H1 (cell line): ENCODE measurements at regions not wholly inside any gene's neighbourhood (a gene's known extent, or its start where the extent isn't known, plus 50 kb on each side); places are given as distances from the start of the nearest gene placed in this dataset.

ENCODE experiments used
- CTCF ChIA-PET: fragments of 300-600 bp; sonication (Branson Sonifier 250); formaldehyde crosslinking; loops from one replicate; lab custom pipeline; 2021; ENCODE audit not compliant: partially characterized antibody; lab: Charles Lee
- POLR2A ChIA-PET: fragments of 300-600 bp; sonication (Branson Sonifier 250); formaldehyde crosslinking; loops from one replicate; lab custom pipeline; 2021; ENCODE audit warnings: inconsistent platforms; ENCODE audit not compliant: partially characterized antibody; lab: Charles Lee
- DNase-seq, 2 experiments: peaks; one replicate each; pipeline versions ENCODE4 v3.0.0 to v3.0.0-alpha.2; 2010 to 2022; ENCODE audit warnings: low spot score in 2 of 2, low read depth in 1 of 2, mixed read lengths in 1 of 2
- FAIRE-seq: peaks from 2 replicates; lab custom pipeline; 2011; peaks lifted over from hg19 to GRCh38; lab: Jason Lieb, UNC
- H2AFZ ChIP-seq: 2 replicates; pipeline ENCODE4 v1.8.1; 2012; ENCODE audit warnings: low read length, inconsistent platforms
- H2AK5ac ChIP-seq: 2 replicates; pipeline ENCODE4 v1.6.1; 2013; ENCODE audit warnings: low read depth, low read length
- H2BK120ac ChIP-seq: replicated peaks from 2 replicates; pipeline ENCODE3; 2013; ENCODE audit warnings: low read depth, low read length, inconsistent platforms
- H2BK12ac ChIP-seq: 2 replicates; pipeline ENCODE4 v1.6.1; 2013; ENCODE audit warnings: low read depth, low read length
- H2BK15ac ChIP-seq: 2 replicates; pipeline ENCODE4 v1.6.1; 2013; ENCODE audit warnings: low read length
- H2BK20ac ChIP-seq: 2 replicates; pipeline ENCODE4 v1.6.1; 2013; ENCODE audit warnings: low read length
- H2BK5ac ChIP-seq: 2 replicates; pipeline ENCODE4 v1.6.1; 2013; ENCODE audit warnings: low read depth, low read length
- H3K14ac ChIP-seq: 2 replicates; pipeline ENCODE4 v1.6.1; 2013; ENCODE audit warnings: inconsistent platforms; ENCODE audit not compliant: insufficient read length
- H3K18ac ChIP-seq: 2 replicates; pipeline ENCODE4 v1.6.1; 2013; ENCODE audit warnings: low read length; ENCODE audit errors: extremely low read depth
- H3K23ac ChIP-seq: 2 replicates; pipeline ENCODE4 v1.6.1; 2013; ENCODE audit warnings: inconsistent platforms; ENCODE audit not compliant: insufficient read length
- H3K23me2 ChIP-seq: 2 replicates; pipeline ENCODE4 v1.6.1; 2013; ENCODE audit warnings: low read depth, low read length
- H3K27ac ChIP-seq: 2 replicates; pipeline ENCODE4 v1.6.1; 2011; ENCODE audit warnings: low read depth, low read length, inconsistent platforms
- H3K27me3 ChIP-seq, 4 experiments: replicated peaks in 1 of 4; 1 replicate in 1 of 4; 2 replicates in 3 of 4; pipeline versions ENCODE4 v1.6.1 to v1.8.1; 2011 to 2013; ENCODE audit warnings: low read length in 3 of 4, mild to moderate bottlenecking in 3 of 4, inconsistent platforms in 2 of 4, mixed read lengths in 2 of 4, moderate library complexity in 1 of 4; ENCODE audit not compliant: control insufficient read depth in 3 of 4, insufficient read depth in 3 of 4; ENCODE audit errors: extremely low read depth in 1 of 4
- H3K36me3 ChIP-seq, 4 experiments: 2 replicates each; pipeline versions ENCODE4 v1.6.1 to v1.8.1; 2011 to 2013; ENCODE audit warnings: mild to moderate bottlenecking in 4 of 4, low read length in 3 of 4, moderate library complexity in 2 of 4, control low read depth in 1 of 4, inconsistent platforms in 1 of 4; ENCODE audit not compliant: insufficient read depth in 4 of 4, control insufficient read depth in 2 of 4
- H3K4ac ChIP-seq: replicated peaks from 2 replicates; pipeline ENCODE3; 2013; ENCODE audit warnings: low read length, low read depth, mixed read lengths, inconsistent platforms; ENCODE audit not compliant: insufficient read length
- H3K4me1 ChIP-seq, 4 experiments: replicated peaks in 1 of 4; 1 replicate in 1 of 4; 2 replicates in 3 of 4; pipeline versions ENCODE4 v1.6.1 to v1.8.1; 2011 to 2013; ENCODE audit warnings: low read length in 3 of 4, inconsistent platforms in 2 of 4, mixed read lengths in 1 of 4; ENCODE audit not compliant: insufficient read depth in 4 of 4, control insufficient read depth in 3 of 4
- H3K4me2 ChIP-seq, 2 experiments: 2 replicates each; pipeline versions ENCODE4 v1.6.1 to v1.8.1; 2011 to 2013; ENCODE audit warnings: low read depth in 2 of 2, low read length in 2 of 2, control low read depth in 1 of 2, inconsistent platforms in 1 of 2, mild to moderate bottlenecking in 1 of 2; ENCODE audit not compliant: insufficient read depth in 1 of 2
- H3K4me3 ChIP-seq, 4 experiments: fragments of 200-600, 300-600 bp in 1 of 4; sonication (generic), shearing (Covaris generic), sonication (Bioruptor Twin) in 1 of 4; 2 replicates each; pipeline versions ENCODE4 v1.5.1 to v1.8.1; 2011 to 2016; ENCODE audit warnings: low read length in 4 of 4, low read depth in 3 of 4, control low read depth in 2 of 4, inconsistent platforms in 2 of 4, mild to moderate bottlenecking in 2 of 4, mixed read lengths in 1 of 4, moderate library complexity in 1 of 4; ENCODE audit not compliant: insufficient read depth in 2 of 4; ENCODE audit errors: extremely low read depth in 1 of 4
- H3K56ac ChIP-seq: replicated peaks from 2 replicates; pipeline ENCODE3; 2013; ENCODE audit warnings: low read depth, mild to moderate bottlenecking, mixed read lengths, low read length, inconsistent platforms; ENCODE audit not compliant: insufficient read length
- H3K79me1 ChIP-seq: 2 replicates; pipeline ENCODE4 v1.6.1; 2013; ENCODE audit warnings: low read depth, low read length, control low read depth
- H3K79me2 ChIP-seq, 2 experiments: 2 replicates each; pipeline versions ENCODE4 v1.6.1 to v1.8.1; 2012 to 2013; ENCODE audit warnings: low read length in 2 of 2, mild to moderate bottlenecking in 2 of 2, inconsistent platforms in 1 of 2; ENCODE audit not compliant: insufficient read depth in 2 of 2, control insufficient read depth in 1 of 2
- H3K9ac ChIP-seq, 4 experiments: replicated peaks in 1 of 4; 1 replicate in 1 of 4; 2 replicates in 3 of 4; pipeline versions ENCODE4 v1.6.1 to v1.8.1; 2011 to 2013; ENCODE audit warnings: low read depth in 3 of 4, low read length in 3 of 4, control low read depth in 2 of 4, mild to moderate bottlenecking in 2 of 4, moderate library complexity in 2 of 4, inconsistent platforms in 1 of 4; ENCODE audit errors: extremely low read depth in 1 of 4
- H3K9me3 ChIP-seq, 2 experiments: 2 replicates each; pipeline versions ENCODE4 v1.6.1 to v1.8.1; 2012 to 2013; ENCODE audit warnings: mild to moderate bottlenecking in 2 of 2, moderate library complexity in 2 of 2, control low read depth in 1 of 2, inconsistent platforms in 1 of 2, low read depth in 1 of 2, low read length in 1 of 2, mixed read lengths in 1 of 2; ENCODE audit not compliant: insufficient read depth in 2 of 2
- H4K20me1 ChIP-seq, 2 experiments: replicated peaks in 1 of 2; 2 replicates each; pipeline versions ENCODE3 to v1.8.1; 2011 to 2013; ENCODE audit warnings: inconsistent platforms in 2 of 2, low read length in 2 of 2, mild to moderate bottlenecking in 1 of 2; ENCODE audit not compliant: insufficient read depth in 2 of 2, control insufficient read depth in 1 of 2
- H4K5ac ChIP-seq: 2 replicates; pipeline ENCODE4 v1.6.1; 2013; ENCODE audit warnings: low read length, low read depth, mixed read lengths, inconsistent platforms; ENCODE audit not compliant: insufficient read length
- H4K8ac ChIP-seq: 2 replicates; pipeline ENCODE4 v1.8.0; 2013; ENCODE audit warnings: mild to moderate bottlenecking, moderate library complexity, low read length, inconsistent platforms; ENCODE audit not compliant: insufficient read depth; ENCODE audit errors: extremely low read depth
- H4K91ac ChIP-seq: replicated peaks from 2 replicates; pipeline ENCODE3; 2013; ENCODE audit warnings: low read length, mixed read lengths, inconsistent platforms; ENCODE audit not compliant: insufficient read length
- SRF ChIP-seq: IDR thresholded peaks from 2 replicates; pipeline ENCODE4 v1.6.1; 2011; ENCODE audit warnings: mild to moderate bottlenecking, low read depth, low read length, moderate library complexity
- WGBS, 2 experiments: shearing (Covaris generic) in 1 of 2; methylation state at CpG; one replicate each; pipeline versions ENCODE4 v1.1.6 to v1.1.7; 2013 to 2015; ENCODE audit warnings: low lambda C conversion rate in 2 of 2, mixed read lengths in 2 of 2, inconsistent platforms in 1 of 2, low coverage in 1 of 2, missing lambda C conversion rate in 1 of 2; ENCODE audit not compliant: insufficient replicate concordance in 2 of 2, insufficient coverage in 1 of 2, insufficient read length in 1 of 2; ENCODE audit errors: extremely low coverage in 1 of 2, missing lambda C conversion rate in 1 of 2; 5-methylcytosine and 5-hydroxymethylcytosine counted together

DNA sequence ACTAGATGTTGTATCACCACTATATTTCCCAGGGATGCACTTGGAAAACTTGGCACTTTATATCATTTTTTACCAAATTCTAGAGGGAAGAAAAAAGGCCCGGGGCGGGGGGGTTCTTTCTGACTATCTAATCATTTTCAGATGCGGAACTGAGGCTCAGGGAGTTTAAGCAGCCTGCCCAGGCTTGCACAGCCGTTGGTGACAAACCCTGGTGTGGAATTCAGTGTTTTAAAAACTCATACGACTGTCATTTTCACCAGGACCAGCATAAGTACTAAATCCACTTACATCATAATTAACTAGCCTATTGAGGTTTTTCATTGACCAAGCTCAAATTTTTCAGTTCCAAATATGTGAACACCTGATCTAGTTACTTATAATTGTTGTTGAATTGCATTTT, 181.0 kb downstream of the IPO8 start:
- ChIA-PET CTCF (interaction anchor here (1.2 kb wide), 2 partner anchors 17 to 74 kb away, joined by 4 to 5 read pairs; no protein-coding TSS in a partner anchor), POLR2A (no interaction called here)
- Histone ChIP-seq H3K4ac (no peak overlapping the region), H3K18ac (no peak overlapping the region), H3K27ac (no peak overlapping the region), H4K5ac (no peak overlapping the region), H2BK120ac (no peak overlapping the region), H4K20me1 (no peaks in the 10 kb centered on the region), H2BK20ac (no peak overlapping the region), H4K8ac (no peak overlapping the region), H3K23ac (no peak overlapping the region), H3K4me2 (no peak overlapping the region), H3K9me3 (no peaks in the 10 kb centered on the region), H2AFZ (no peak overlapping the region), H3K23me2 (no peaks in the 10 kb centered on the region), H3K4me3 (no peak overlapping the region), H2BK15ac (no peak overlapping the region), H2BK5ac (no peak overlapping the region), H3K36me3 (no peaks in the 10 kb centered on the region), H3K27me3 (no peaks in the 10 kb centered on the region), H2BK12ac (no peak overlapping the region), H2AK5ac (no peak overlapping the region), H4K91ac (no peak overlapping the region), H3K79me2 (no peaks in the 10 kb centered on the region), H3K56ac (no peak overlapping the region), H3K9ac (no peak overlapping the region), H3K79me1 (no peaks in the 10 kb centered on the region), H3K14ac (no peak overlapping the region), H3K4me1 (no peaks in the 10 kb centered on the region; a peak in 1 of 7 replicates)
- DNase-seq (no peak), FAIRE-seq (no peak)
- WGBS, 2 experiments: 85% methylated on average over 5 of the region's 5 CpGs; no CpG with 5 or more reads in 1 of the 2 experiments
- no peak for TF ChIP-seq SRF
